Cardiac fibroblast (primary cell): ENCODE measurements at regions not wholly inside any gene's neighbourhood (a gene's known extent, or its start where the extent isn't known, plus 50 kb on each side); places are given as distances from the start of the nearest gene placed in this dataset.

Experiments used
- DNase-seq, 2 donors: peaks; one replicate each; pipeline versions ENCODE4 v3.0.0 to v3.0.0-alpha.2; 2010; ENCODE audit warnings: low read depth in 2 of 2
- H3K4me3 ChIP-seq, 2 donors: replicated peaks in 1 of 2; 1 replicate in 1 of 2; 2 replicates in 1 of 2; pipeline ENCODE4 v1.5.1; 2011; ENCODE audit warnings: low read depth in 2 of 2, low read length in 2 of 2, mild to moderate bottlenecking in 2 of 2, moderate library complexity in 1 of 2
- CTCF ChIP-seq: IDR thresholded peaks from one replicate; pipeline ENCODE4 v1.5.1; 2011; ENCODE audit warnings: low read depth, mild to moderate bottlenecking, low read length, inconsistent platforms

DNA sequence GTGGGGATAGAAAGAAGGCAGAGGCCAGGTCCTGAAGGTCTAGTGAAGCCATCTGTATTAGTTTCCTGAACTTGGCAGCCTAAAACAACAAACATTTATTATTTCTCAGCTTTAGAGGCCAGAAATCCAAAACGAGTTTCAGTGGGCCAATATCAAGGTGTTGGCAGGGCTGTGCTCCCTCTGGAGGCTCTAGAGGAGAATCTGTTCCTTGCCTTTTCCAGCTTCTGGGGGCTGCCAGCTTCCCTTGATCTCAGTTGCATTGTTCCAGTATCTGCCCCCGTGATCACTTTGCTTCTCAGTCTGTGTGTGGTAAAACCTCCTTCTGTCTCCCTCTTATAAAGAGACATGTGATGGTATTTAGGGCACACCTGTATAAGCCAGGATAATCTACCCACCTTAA lies 82.4 kb downstream of the MAFB start:
- H3K4me3 ChIP-seq, result no peak overlapping the region
- DNase-seq, result peak in 1 of 2 donors; percentile 5
- no peak for TF ChIP-seq CTCF

DNA sequence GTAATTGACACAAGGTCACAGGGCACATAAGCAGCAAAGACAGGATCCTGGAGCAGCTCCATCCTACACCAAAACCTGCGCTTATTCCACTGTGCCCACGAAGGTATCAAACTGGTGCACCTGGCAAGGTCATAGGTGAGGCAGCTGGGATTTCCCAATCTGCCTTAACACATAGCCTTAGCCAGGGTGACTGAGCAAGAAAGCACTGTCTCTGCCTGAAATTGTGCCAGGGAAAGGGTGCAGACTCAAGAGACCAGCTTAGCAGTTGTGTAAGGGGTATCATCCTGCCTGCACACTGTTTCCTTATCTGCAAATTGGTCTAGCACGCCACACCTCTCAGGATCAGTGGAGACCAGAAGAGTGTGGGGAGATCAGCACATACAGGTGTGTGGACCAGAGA lies 82.8 kb downstream of the MAFB start:
- DNase-seq, result no peak
- no peak overlapping the region for H3K4me3 ChIP-seq
- no peak for TF ChIP-seq CTCF

- no peak for TF ChIP-seq CTCF
- DNase-seq, result no peak
- H3K4me3 ChIP-seq, result no peak overlapping the region
These were observed 84.6 kb downstream of the MAFB start for GRCh38 chr20:40604416-40604815.

- no peak overlapping the region for H3K4me3 ChIP-seq
- no peak for TF ChIP-seq CTCF
- no peak for DNase-seq
These were observed 85.9 kb downstream of the MAFB start for GRCh38 chr20:40603057-40603651.

- no peak for DNase-seq
- H3K4me3 ChIP-seq, result no peak overlapping the region
- no peak for TF ChIP-seq CTCF
These were observed 86.7 kb downstream of the MAFB start for GRCh38 chr20:40602381-40602780.

DNA sequence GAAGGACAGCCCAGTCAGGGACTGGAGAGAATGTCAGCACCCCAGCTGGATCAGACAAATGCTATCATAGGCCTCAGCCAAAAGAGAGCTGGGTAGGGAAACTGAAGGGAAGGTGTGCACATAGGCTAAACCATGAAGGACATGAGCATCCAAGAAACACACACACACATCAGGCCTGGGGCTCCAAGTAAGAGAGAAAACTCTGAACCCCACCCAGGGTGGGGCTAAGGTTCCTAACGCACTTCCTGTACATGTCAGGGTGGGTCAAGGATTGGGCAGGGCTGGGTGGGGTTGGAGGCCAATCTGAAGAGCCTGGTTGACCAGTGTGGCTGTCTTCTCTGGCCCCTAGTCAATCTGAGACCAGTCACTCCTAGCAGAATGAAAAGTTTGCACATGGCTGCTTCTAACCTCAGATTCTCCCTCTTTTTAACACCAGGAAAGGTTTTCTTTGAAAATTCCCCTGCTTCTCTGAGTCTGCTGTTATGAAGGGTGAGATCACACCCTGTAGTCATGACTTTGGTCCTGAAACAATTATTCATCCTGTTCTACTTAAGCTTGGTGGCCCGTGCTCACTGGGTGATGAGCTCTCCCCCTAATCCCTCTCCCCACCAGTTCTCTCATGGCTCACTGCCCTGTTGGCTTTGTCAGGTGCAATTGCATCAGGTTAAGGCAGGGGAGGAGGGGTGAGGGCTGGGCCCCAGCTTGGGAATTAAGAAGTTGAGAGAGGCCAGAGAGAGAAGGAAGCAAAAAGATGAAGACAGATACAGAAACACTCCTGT lies 88.4 kb downstream of the MAFB start:
- H3K4me3 ChIP-seq, result no peak overlapping the region
- DNase-seq, result no peak
- no peak for TF ChIP-seq CTCF
